ENCODE measurements at regions not wholly inside any gene's neighbourhood (a gene's known extent, or its start where the extent isn't known, plus 50 kb on each side); places are given as distances from the start of the nearest gene placed in this dataset.

- no peak for TF ChIP-seq ZNF462 (CRISPR knock-in tag; IDR thresholded peaks at IDR 0.05)
- TF ChIP-seq STAT1 (IDR thresholded peaks at IDR 0.05; ENCODE audit: unreplicated experiment) = no peak
- no peak for TF ChIP-seq JUNB (IDR thresholded peaks at IDR 0.05; ENCODE audit: unreplicated experiment)
- TF ChIP-seq, protein P1, sequence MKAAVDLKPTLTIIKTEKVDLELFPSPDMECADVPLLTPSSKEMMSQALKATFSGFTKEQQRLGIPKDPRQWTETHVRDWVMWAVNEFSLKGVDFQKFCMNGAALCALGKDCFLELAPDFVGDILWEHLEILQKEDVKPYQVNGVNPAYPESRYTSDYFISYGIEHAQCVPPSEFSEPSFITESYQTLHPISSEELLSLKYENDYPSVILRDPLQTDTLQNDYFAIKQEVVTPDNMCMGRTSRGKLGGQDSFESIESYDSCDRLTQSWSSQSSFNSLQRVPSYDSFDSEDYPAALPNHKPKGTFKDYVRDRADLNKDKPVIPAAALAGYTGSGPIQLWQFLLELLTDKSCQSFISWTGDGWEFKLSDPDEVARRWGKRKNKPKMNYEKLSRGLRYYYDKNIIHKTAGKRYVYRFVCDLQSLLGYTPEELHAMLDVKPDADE (IDR thresholded peaks at IDR 0.05) = no peak
Measured at GRCh38 chr21:25234857-25235801, 372.2 kb downstream of the MRPL39 start (continued).

GRCh38 chr21:25220954-25221353 is 386.3 kb downstream of the MRPL39 start:
- H3K4me2 ChIP-seq = no peak overlapping the region
- H3K27ac Mint-ChIP-seq = no peak overlapping the region
- ATAC-seq = no peak

More at GRCh38 chr21:25220954-25221353, 386.3 kb downstream of the MRPL39 start:
- Histone ChIP-seq H3K4me3 (no peak overlapping the region), H2AFZ (no peak overlapping the region), H3K27me3 (ENCODE audit: insufficient read depth) (no peaks in the 10 kb centered on the region), H3F3A (replicated peaks; ENCODE audit: low read depth) (no peaks in the 10 kb centered on the region), H3K36me3 (ENCODE audit: insufficient read depth) (no peaks in the 10 kb centered on the region), H3K9me2 (ENCODE audit: insufficient read depth) (no peaks in the 10 kb centered on the region), H3K27ac (ENCODE audit: low read depth) (no peak overlapping the region), H3K4me1 (ENCODE audit: insufficient read depth) (no peaks in the 10 kb centered on the region), H4K20me1 (replicated peaks; ENCODE audit: insufficient read depth) (no peaks in the 10 kb centered on the region), H3K79me2 (replicated peaks; ENCODE audit: insufficient read depth) (no peaks in the 10 kb centered on the region)
- Mint-ChIP-seq H3K4me1 (no peaks in the 10 kb centered on the region), H3K9me3 (peaks cover 44% of the 10 kb centered on the region), H3K36me3 (ENCODE audit: low read depth) (peaks cover 18% of the 10 kb centered on the region; the same call in 2 of the 3 replicates), H3K4me3 (no peak overlapping the region), H3K27me3 (ENCODE audit: insufficient read depth, low read depth, poor library complexity) (no peaks in the 10 kb centered on the region)
- DNase-seq (ENCODE audit: low spot score) = no peak
- TF ChIP-seq JUNB (IDR thresholded peaks at IDR 0.05; ENCODE audit: unreplicated experiment) (no peak), REST (IDR thresholded peaks at IDR 0.05; ENCODE audit: unreplicated experiment) (no peak), CREB1 (CRISPR knock-in tag; IDR thresholded peaks at IDR 0.05; ENCODE audit: low read depth) (no peak), ZNF331 (CRISPR knock-in tag; IDR thresholded peaks at IDR 0.05; ENCODE audit: low read depth) (no peak), STAT1 (IDR thresholded peaks at IDR 0.05; ENCODE audit: unreplicated experiment) (no peak)

Data from GM23338 (cell line).